HL-60/S4 treated with retinoic acid at 250 ng/mL for 4 days and 3 days (cell line): ENCODE measurements at regions not wholly inside any gene's neighbourhood (a gene's known extent, or its start where the extent isn't known, plus 50 kb on each side); places are given as distances from the start of the nearest gene placed in this dataset.

Experiments used
- in situ Hi-C: fragments of 300-500 bp; cut with MboI; formaldehyde crosslinking; loops from 2 replicates; pipeline ENCODE4 v1.7.0; 2022; ENCODE audit warnings: low sequenced_read_pairs

DNA sequence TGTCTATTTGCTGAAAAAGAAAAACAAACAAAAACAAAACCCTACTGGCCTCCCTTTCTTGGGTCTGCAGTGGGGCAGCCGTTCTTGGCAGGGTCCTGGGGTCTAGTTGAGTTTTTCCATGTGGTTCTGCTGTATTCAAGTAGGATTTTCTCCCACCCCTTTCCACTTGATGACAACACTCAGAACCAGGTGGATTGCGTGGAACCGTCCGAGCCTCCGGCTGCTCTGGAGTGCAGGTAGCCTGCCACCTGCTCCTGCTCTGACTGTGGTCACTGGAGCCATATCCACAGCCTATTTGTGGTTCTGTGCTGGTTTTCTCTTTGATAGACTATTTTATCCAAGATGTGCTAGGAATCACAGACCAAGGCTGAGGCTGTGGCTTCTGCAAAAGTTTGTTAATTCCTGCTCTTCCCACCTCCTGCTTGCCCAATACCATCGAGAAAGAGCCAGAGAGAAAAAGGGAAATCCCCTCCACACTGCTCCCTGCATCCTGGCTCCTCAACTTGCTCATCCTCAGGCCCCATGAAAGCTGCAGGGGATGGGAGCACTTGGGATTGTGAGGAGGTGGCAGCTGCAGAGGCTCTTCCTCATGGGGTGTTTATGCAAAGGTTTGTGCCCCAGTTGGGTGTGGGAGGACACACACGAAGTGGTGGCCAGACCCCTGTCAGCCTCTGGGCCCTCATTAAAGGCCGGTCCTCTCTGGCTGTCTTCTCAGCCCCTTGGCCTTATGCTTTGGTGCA, 377.8 kb upstream of the TNRC6C start:
- in situ Hi-C loops, result no loop called here

- in situ Hi-C loops, result no loop called here
These were observed 377.0 kb upstream of the TNRC6C start for GRCh38 chr17:77581480-77581879.

DNA sequence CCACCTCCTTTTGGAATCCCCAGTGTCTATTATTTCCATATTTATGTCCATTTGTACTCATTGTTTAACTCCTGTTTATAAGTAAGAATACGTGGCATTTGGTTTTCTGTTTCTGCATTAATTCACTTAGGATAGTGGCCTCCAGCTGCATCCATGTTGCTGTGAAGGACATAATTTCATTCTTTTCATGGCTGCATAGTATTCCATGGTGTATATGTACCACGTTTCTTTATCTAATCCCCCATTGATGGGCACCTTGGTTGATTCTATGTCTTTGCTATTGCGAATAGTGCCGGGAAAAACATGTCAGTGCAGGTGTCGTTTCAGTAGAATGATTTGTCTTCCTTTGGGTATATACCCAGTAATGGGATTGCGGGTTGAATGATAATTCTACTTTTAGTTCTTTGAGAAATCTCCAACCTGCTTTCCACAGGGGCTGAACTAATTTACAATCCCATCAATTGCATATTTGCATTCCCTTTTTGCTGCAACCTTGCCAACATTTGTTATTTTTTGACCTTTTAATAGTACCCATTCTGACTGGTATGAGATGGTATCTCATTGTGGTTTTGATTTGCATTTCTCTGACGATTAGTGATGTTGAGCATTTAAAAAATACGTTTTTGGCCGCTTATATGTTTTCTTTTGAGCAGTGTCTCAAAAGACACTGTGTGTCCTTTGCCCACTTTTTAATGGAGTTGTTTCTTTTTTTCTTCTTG, 373.2 kb upstream of the TNRC6C start:
- in situ Hi-C loops, result no loop called here

DNA sequence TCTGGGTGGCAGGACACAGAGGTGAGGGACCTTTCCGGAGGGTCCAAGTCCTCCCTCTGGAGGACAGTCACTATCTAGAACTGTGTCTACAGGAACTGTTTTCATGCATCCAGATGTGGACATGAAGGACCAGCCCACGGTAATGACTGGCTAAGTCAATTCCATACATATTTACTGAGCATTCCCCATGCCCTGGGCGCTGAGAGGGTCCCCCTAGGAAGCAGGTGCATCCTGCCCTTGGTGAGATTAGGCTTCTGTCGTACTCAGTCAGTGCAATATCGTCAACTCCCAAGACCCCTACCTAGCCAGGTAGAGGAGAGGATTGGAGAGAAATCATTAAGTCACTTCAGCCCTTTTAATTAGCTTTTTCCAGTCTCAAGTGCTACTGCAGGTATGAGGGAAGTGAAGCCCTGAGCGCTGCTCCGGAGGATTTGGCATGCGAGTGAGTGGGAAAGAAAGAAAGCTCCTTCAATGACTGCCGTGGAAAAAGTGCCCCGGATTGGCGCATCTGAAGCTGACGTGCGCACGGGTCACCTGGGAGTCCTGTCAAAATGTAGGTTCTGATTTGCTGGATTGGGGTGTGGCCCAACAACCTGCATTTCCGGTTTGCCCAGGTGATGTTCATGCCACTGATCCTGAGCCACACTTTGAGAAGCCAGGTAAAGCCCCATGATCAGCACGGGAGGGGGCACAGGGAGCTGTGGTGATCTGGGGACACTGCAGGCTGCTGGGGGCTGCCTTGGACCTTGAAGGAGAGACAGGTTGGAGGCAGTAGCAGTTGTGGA, 367.4 kb upstream of the TNRC6C start:
- in situ Hi-C loops, result no loop called here

DNA sequence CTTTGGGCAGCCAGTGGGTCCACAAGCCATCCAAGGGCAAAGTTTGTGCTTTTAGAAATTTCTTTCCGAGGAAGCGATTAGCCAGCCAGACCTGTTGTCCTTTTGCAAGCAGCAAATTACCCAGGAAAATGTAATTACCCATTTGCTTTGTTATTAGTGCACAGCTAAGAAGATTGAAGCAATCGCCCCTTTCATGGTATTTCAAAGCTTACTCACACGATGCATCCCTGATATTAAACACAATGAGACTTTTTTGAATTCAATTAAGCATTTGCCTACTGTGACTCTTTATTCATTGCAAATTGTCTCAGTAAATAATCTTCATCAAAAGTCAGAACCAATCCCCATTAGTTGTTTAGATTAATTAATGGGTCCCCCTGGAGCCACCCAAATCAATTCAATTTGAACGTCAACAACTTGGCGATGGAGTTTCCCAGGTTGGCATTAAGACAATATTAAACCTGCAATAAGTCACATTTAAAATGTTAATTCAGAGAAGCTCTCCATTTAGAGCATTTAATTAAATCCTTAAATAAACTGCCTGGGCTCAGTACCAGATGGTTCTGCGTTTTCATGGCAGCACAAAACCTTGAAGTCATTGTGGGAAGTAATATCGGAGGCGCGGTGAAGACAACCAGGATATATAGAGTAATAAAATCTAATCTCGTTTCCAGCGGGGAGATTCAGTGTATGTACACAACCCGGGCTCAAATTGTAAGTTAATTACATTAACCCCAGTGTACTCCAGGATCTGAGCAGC, 366.2 kb upstream of the TNRC6C start:
- in situ Hi-C loops, result no loop called here

DNA sequence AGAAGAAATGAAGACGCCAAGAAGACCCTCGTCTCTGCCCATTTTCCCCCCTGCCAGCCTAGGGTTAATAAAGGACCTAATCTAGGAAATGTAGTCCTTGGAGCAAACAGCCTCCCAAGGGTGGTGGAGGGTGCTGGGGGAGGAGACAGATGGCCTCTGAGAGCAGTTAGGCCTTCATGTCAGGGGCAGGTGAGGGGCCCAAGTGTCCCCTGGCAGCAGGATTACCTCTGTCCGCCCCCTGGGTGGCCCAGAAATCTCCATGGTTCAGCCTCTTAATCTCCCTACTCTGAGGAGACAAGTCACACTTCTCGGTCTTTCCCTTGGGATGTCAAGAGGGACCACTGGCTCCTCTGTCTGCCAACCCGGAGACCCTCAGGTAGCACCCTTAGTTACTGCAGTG, 365.4 kb upstream of the TNRC6C start:
- in situ Hi-C loops, result no loop called here

GRCh38 chr17:77594416-77595209, 363.9 kb upstream of the TNRC6C start:
- in situ Hi-C loops, result no loop called here

GRCh38 chr17:77596491-77597417, 361.7 kb upstream of the TNRC6C start:
- in situ Hi-C loops, result no loop called here

DNA sequence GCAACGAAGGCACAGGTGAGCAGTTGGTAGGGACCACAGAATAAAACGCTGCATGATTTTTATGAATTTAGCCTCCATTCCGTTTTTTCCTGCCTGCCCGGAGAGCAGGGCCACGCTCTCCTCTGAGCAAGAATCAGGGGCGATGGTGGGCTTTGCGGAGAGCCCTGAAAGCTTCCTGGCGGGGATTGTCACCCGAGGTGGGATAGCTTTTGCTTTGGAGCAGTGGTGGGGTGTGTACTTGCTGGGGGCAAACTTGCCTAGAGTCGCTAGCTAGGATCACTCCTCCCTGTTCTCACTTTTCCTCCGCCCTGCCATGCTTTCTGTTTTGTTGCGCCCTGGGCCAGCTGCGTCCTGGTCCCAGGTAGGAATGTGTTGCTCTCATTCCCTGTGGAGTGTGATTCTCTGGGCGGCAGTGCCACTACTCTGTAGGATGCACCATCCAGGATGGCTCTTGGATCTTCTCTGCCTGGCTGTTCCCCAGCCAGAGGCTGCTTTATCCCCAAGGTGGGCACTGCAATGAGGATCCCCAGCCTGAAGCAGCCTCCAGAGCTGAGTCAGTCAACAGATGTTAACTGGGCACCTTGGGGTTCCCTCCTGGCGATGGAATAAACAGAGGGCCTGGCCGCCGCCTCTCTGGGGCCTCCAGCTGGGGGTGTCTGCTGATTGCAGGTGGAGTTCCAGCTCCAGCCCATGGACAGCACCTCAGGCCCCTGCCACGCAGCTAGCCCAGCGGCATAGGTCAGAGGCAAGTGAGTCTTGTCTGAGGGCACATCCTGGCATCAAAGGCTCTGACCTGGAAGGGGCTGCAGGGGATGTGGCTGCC, 360.9 kb upstream of the TNRC6C start:
- in situ Hi-C loops, result no loop called here

- in situ Hi-C loops, result no loop called here
These were observed 360.3 kb upstream of the TNRC6C start for GRCh38 chr17:77598241-77598620.

GRCh38 chr17:77599699-77600098, 358.8 kb upstream of the TNRC6C start:
- in situ Hi-C loops, result no loop called here

GRCh38 chr17:77600346-77600745, 358.2 kb upstream of the TNRC6C start:
- in situ Hi-C loops, result no loop called here

GRCh38 chr17:77601054-77601979, 357.2 kb upstream of the TNRC6C start:
- in situ Hi-C loops, result no loop called here

- in situ Hi-C loops, result no loop called here
These were observed 356.3 kb upstream of the TNRC6C start for GRCh38 chr17:77602062-77602746.

DNA sequence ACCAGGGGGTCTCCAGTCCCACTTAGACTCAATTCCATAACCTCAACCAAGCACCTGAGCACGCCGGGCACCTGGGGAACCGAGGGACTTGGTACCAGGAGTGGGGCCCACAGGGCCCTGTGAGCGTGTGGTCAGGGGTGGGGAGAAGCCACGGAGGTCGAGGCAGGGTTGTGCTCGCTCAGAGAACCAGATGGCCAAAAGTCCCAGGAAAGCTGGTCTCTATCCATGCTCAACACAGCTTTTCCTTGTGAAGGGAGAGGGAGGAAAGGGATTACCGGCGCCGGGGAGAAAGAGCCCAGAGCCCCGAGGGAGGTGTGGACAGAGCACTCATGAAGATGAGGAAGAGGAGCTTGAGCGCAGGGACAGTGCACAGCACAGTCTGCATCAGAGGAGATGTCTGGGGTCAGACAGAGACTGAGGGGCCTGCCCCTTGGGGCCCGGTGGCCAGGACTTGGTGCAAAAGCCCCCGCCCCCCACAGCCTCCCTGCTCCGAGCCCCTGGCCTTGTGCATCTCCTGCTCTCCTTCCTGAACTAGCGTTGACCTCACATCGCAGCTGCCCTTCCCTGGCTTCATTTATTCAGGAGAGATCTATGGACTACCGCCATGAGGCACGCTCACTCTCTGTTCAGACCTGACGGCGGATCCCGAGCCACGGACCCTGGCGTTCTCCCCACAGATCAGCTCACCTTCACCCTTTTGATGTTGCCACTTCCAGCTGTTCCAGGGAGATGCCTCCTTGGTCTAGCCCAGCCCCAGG, 355.4 kb upstream of the TNRC6C start:
- in situ Hi-C loops, result no loop called here
